ENCODE measurements at regions not wholly inside any gene's neighbourhood (a gene's known extent, or its start where the extent isn't known, plus 50 kb on each side); places are given as distances from the start of the nearest gene placed in this dataset.

GRCh38 chr11:97893612-97894011 lies 1127.1 kb upstream of the CNTN5 start:
- no CpG with 5 or more reads among the region's 2 CpGs for WGBS (ENCODE audit: extremely low coverage, insufficient read length, low lambda C conversion rate)
- no peak overlapping the region for H2BK20ac ChIP-seq (ENCODE audit: low read depth, low read length, poor library complexity, severe bottlenecking)
- H3K4me1 Mint-ChIP-seq: peaks cover 0 to 6% of the 10 kb centered on the region in 2 experiments; a peak in 1 of 4 replicates

More at GRCh38 chr11:97893612-97894011, 1127.1 kb upstream of the CNTN5 start:
- Histone ChIP-seq H3K4me2 (ENCODE audit: insufficient read depth, insufficient read length, low read length) (no peak overlapping the region), H3K23me2 (ENCODE audit: insufficient read length, low read depth, low read length, poor library complexity, severe bottlenecking) (no peaks in the 10 kb centered on the region), H3K18ac (ENCODE audit: insufficient read length, low read depth, low read length) (no peak overlapping the region), H3K23ac (ENCODE audit: insufficient read length, low read depth, low read length) (no peak overlapping the region), H4K8ac (replicated peaks; ENCODE audit: insufficient read length, low read depth, low read length) (no peak overlapping the region), H2BK5ac (ENCODE audit: insufficient read length, low read length) (no peak overlapping the region), H2AFZ (ENCODE audit: low read length) (no peak overlapping the region), H2AK5ac (ENCODE audit: insufficient read length, low read length) (no peak overlapping the region), H4K5ac (ENCODE audit: insufficient read length, low read depth, low read length) (no peak overlapping the region), H3T11ph (ENCODE audit: low read length) (no peak overlapping the region), H3K27ac (ENCODE audit: insufficient read length, low read depth, low read length) (no peak overlapping the region), H2BK12ac (ENCODE audit: insufficient read length, low read depth, low read length) (no peak overlapping the region), H3K9me3 (ENCODE audit: control insufficient read depth, low read depth, low read length) (no peaks in the 10 kb centered on the region), H3K14ac (ENCODE audit: insufficient read depth, low read length) (no peak overlapping the region), H4K20me1 (ENCODE audit: control insufficient read depth, insufficient read depth, insufficient read length) (no peaks in the 10 kb centered on the region), H2BK15ac (ENCODE audit: low read depth, low read length) (no peak overlapping the region), H3K79me1 (ENCODE audit: insufficient read depth, low read depth, low read length, poor library complexity, severe bottlenecking) (no peaks in the 10 kb centered on the region), H4K91ac (ENCODE audit: insufficient read length, low read depth, low read length) (no peak overlapping the region), H3K79me2 (ENCODE audit: insufficient read depth, low read length) (no peaks in the 10 kb centered on the region), H3K9ac (ENCODE audit: extremely low read depth, insufficient read length, low read length) (no peak overlapping the region), H3K56ac (ENCODE audit: insufficient read length, low read depth, low read length) (no peak overlapping the region), H2BK120ac (ENCODE audit: low read depth, low read length, poor library complexity, severe bottlenecking) (no peak overlapping the region), H3K4ac (ENCODE audit: low read depth, low read length) (no peak overlapping the region), H3K27me3 (ENCODE audit: insufficient read depth, low read length) (no peaks in the 10 kb centered on the region), H3K4me1 (ENCODE audit: insufficient read depth, low read length) (no peaks in the 10 kb centered on the region)
- H3K9me3 Mint-ChIP-seq: peaks cover 0 to 3% of the 10 kb centered on the region in 2 experiments; a peak in 1 of 5 replicates
- H3K27ac Mint-ChIP-seq: no peak overlapping the region
- no peaks in the 10 kb centered on the region for H3K36me3 Mint-ChIP-seq (ENCODE audit: insufficient read depth in 1 of 3, low read depth in 3 of 3)
- no peak for TF ChIP-seq CTCF (conservative IDR thresholded peaks at IDR 0.05)
- H3K4me3 Mint-ChIP-seq: no peak overlapping the region
- DNase-seq: no peak
- no peaks in the 10 kb centered on the region for H3K27me3 Mint-ChIP-seq (ENCODE audit: low read depth)
